SK-N-MC (cell line): ENCODE measurements at regions not wholly inside any gene's neighbourhood (a gene's known extent, or its start where the extent isn't known, plus 50 kb on each side); places are given as distances from the start of the nearest gene placed in this dataset.
"Not testable (repeated sequence)": the region's sequence is repeated elsewhere in the genome, so short reads cannot be mapped to it uniquely, and the experiment has no call there.

Experiments
- DNase-seq: peaks from one replicate; pipeline ENCODE4 v3.0.0-alpha.2; 2011; ENCODE audit warnings: low read depth, low spot score
- H3K27ac ChIP-seq: fragments of 200-600 bp; sonication (generic); 2 replicates; pipeline ENCODE4 v1.5.1; 2016; ENCODE audit warnings: mixed run types
- H3K36me3 ChIP-seq: fragments of 200-600 bp; sonication (generic); 2 replicates; pipeline ENCODE4 v1.6.1; 2017; ENCODE audit warnings: antibody characterized with exemption, low read length, mixed read lengths; ENCODE audit not compliant: insufficient read depth
- H3K4me3 ChIP-seq: fragments of 200-600 bp; sonication (generic); 2 replicates; pipeline ENCODE4 v1.5.1; 2016
- H3K9ac ChIP-seq: fragments of 200-600 bp; sonication (generic); 2 replicates; pipeline ENCODE4 v1.8.0; 2017; ENCODE audit warnings: mixed run types, mixed read lengths; ENCODE audit not compliant: insufficient read length
- H3K9me3 ChIP-seq: fragments of 200-600 bp; sonication (generic); 2 replicates; pipeline ENCODE4 v1.6.1; 2017; ENCODE audit warnings: low read depth, mild to moderate bottlenecking, antibody characterized with exemption, low read length, moderate library complexity, mixed read lengths
- EZH2 ChIP-seq: fragments of 200-600 bp; sonication (generic); IDR thresholded peaks from one replicate; pipeline ENCODE4 v1.6.1; 2017; ENCODE audit warnings: antibody characterized with exemption
- FOXP2 ChIP-seq: optimal IDR thresholded peaks from 2 replicates; pipeline ENCODE3; 2011; ENCODE audit warnings: mild to moderate bottlenecking, moderate library complexity; ENCODE audit not compliant: insufficient read depth; ENCODE audit errors: extremely low read length, control extremely low read depth
- POLR2AphosphoS5 ChIP-seq: IDR thresholded peaks from 2 replicates; pipeline ENCODE4 v1.6.1; 2012; ENCODE audit warnings: mild to moderate bottlenecking, low read depth, low read length, borderline replicate concordance

DNA sequence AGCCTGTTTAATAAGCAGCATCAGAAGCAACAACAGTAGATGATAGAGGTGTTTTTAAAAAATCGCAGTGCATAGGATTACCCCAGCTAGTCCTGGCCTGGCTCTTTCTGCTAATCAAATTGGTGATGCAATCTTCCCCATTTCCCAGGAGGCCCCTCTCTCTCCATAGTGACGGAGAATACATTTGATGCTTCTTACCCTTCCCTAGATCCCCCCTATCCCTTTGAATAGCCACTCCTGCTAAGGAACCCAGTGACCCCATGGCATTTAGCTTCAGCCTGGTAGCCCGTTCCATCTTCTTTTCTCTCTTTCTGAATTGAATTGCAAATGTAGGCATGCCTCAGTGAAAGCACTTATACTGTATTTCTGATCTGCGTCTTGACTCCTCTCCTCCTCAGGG, 223.6 kb upstream of the GAP43 start:
- TF ChIP-seq EZH2, result no peak
- no peak for TF ChIP-seq POLR2AphosphoS5
- no peak for TF ChIP-seq FOXP2
- no peaks in the 10 kb centered on the region for H3K36me3 ChIP-seq
- no peak overlapping the region for H3K27ac ChIP-seq
- no peak for DNase-seq
- H3K9ac ChIP-seq, result no peak overlapping the region
- no peaks in the 10 kb centered on the region for H3K9me3 ChIP-seq
- H3K4me3 ChIP-seq, result no peak overlapping the region

DNA sequence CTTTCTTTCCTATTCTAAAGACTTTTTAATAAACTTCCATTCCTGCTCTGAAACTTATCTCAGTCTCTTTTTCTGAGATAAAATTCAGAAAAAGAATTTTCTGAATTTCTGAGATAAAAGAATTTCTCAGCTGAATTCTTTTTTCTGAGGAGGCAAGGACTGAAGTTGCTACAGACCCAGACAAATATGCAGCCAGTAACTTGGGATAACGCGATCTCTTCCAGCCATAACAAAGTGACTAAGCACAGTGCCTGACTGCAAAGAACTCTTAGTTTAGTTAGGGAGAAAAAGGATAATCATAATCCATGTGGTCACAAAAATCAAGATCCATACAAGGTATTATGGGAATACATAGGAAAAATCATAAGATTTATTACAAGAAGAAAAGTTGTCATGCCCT, 222.0 kb upstream of the GAP43 start:
- Histone ChIP-seq H3K9ac (no peak overlapping the region), H3K4me3 (no peak overlapping the region), H3K36me3 (no peaks in the 10 kb centered on the region), H3K9me3 (no peaks in the 10 kb centered on the region), H3K27ac (no peak overlapping the region)
- TF ChIP-seq EZH2, result no peak
- TF ChIP-seq FOXP2, result no peak
- no peak for TF ChIP-seq POLR2AphosphoS5
- DNase-seq, result no peak

DNA sequence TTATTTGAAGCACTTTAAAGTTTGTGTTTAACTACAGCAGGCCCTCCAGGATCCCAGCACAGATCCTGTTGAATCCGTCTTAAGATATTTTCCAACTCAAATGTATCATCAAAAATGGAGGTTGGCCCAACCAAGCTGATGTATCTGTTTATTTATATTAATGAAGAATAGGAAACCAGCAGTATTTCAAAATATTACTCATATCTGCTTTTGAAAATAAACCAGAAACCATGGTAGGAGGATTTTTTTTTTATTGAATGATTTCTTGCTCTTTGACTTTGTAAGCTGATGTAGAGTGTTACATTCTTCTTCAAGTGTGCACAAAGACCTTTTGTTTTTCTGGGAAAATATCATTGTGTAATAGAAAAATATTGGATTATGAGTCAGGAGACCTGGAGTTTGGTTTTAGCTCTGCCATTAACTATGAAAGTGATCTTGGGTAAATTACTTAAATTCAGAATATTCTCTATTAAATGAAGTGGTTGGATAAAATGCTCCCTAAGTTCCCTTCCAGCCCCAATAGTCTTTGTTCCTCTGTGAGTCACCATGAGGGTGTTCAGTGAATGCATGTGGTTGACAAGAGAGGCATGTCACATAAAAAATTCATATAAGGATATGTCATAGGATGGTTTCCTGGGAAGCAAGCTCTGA, 221.3 kb upstream of the GAP43 start:
- no peaks in the 10 kb centered on the region for H3K9me3 ChIP-seq
- no peak overlapping the region for H3K27ac ChIP-seq
- no peak for DNase-seq
- H3K36me3 ChIP-seq, result no peaks in the 10 kb centered on the region
- TF ChIP-seq FOXP2 (no peak), EZH2 (no peak), POLR2AphosphoS5 (no peak)
- no peak overlapping the region for H3K9ac ChIP-seq
- no peak overlapping the region for H3K4me3 ChIP-seq

DNA sequence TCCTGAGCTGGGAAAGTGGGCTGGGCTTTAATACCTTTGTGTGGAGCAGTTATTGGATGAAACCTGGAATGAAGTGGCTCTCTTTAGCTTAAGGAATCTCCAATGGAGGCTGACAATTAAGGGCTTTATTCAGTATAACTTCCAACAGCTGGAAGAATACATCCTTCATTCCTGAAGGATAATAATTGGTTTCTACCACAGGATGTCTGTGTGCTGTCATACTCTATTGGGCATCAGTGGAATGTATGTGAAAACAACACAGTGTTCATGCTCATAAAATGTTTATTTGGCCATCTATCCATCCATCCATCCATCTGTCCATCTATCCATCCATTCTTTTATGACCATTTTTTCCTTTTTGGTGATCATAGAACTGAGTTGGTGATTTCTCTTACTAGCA, 220.7 kb upstream of the GAP43 start:
- H3K9ac ChIP-seq, result no peak overlapping the region
- no peaks in the 10 kb centered on the region for H3K9me3 ChIP-seq
- no peaks in the 10 kb centered on the region for H3K36me3 ChIP-seq
- TF ChIP-seq EZH2 (no peak), FOXP2 (no peak), POLR2AphosphoS5 (no peak)
- H3K4me3 ChIP-seq, result no peak overlapping the region
- H3K27ac ChIP-seq, result no peak overlapping the region
- DNase-seq, result no peak

DNA sequence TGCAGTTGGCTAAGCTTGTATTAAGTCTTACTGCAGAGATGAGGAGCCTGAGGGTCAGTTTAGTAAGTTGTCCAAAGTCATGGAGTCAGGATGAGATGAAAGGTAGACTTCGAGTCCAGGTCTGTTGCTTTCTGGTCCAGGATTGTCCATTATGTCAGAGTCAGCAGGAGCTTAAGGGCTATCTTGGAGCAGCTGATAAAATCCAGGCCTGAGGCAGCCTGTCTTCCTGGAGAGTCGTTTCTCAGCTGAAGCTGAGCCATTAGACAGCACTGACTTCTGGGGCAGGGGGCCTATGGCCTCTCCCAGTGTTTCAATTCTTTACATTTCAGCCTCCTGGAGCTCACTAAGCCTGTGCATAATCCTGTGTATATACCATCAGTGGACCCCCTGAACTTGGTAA, 219.5 kb upstream of the GAP43 start:
- no peaks in the 10 kb centered on the region for H3K36me3 ChIP-seq
- H3K4me3 ChIP-seq, result no peak overlapping the region
- H3K9me3 ChIP-seq, result no peaks in the 10 kb centered on the region
- TF ChIP-seq EZH2 (no peak), FOXP2 (no peak), POLR2AphosphoS5 (no peak)
- no peak for DNase-seq
- no peak overlapping the region for H3K9ac ChIP-seq
- no peak overlapping the region for H3K27ac ChIP-seq

DNA sequence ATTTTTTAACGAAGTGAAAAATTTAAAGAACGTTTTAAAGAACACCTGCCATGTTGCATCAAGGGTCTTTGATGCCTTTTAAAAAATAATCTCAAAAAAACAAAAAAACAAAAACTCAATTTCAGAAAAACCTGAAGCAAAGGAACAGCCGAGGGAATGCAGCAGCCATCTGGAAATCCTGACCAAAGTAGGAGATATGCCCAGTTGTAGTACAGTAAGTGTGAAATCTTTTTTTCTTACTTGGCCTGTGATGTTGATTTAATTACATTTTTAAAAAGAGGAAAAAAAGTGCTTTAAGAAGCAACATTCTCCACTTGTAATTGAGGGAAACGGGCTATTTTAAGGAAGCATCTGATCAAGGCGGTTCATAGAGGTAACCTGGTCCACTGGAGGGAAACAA, 213.7 kb upstream of the GAP43 start:
- H3K36me3 ChIP-seq, result no peaks in the 10 kb centered on the region
- H3K9ac ChIP-seq, result no peak overlapping the region
- DNase-seq, result no peak
- H3K27ac ChIP-seq, result no peak overlapping the region
- no peak for TF ChIP-seq FOXP2
- no peak for TF ChIP-seq POLR2AphosphoS5
- TF ChIP-seq EZH2, result no peak
- no peak overlapping the region for H3K4me3 ChIP-seq
- no peaks in the 10 kb centered on the region for H3K9me3 ChIP-seq

DNA sequence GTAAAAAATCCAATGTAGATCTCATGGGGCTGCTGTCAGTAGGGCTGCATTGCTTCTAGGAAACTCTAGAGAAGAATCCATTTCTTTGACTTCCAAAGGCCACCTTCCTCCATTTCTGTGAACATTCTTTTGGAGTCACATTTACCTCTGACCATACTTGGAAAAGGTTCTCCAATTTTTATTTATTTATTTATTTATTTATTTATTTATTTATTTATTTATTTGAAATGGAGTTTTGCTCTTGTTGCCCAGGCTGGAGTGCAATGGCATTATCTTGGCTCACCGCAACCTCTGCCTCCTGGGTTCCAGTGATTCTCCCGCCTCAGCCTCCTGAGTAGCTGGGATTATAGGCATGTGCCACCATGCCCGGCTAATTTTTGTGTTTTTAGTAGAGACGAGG, 208.7 kb upstream of the GAP43 start:
- not testable (repeated sequence) for H3K36me3 ChIP-seq, DNase-seq, H3K4me3 ChIP-seq, H3K9me3 ChIP-seq, H3K9ac ChIP-seq, H3K27ac ChIP-seq

DNA sequence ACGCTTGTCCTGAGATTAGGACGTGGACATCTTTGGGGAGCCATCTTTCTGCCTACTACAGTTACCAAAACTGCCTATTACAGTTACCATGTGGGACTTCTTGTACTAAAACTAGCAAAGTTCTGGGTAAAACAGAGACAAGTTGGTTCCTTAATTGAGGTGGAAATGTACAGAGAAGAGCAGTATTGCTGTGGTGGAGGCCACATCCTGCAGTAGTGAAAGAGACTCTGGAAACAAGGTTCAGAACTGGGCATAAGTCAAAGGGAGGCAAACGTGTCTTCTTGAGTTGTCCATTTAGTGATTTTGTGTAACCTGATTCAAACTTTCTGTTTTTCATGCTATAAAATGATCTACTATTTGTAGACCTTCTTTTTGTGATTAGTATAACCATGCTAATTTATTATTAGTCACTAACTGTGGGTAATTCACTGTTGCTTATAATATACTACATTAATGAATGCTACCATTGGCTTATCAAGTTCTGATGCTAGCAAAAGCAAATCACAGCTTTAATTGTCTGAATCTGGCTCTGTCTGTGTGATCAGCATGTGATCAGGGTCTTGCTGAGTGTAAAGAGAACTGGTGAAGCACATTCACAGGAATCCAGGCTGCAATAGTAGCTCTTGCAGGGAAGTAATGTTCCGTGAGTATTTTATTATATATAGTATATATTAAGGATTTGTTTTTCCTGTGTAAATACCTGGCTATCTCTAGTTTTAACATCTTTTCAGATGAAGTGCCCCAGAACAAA, 207.9 kb upstream of the GAP43 start:
- Histone ChIP-seq H3K9ac (no peak overlapping the region), H3K9me3 (no peaks in the 10 kb centered on the region), H3K4me3 (no peak overlapping the region), H3K36me3 (no peaks in the 10 kb centered on the region), H3K27ac (no peak overlapping the region)
- TF ChIP-seq FOXP2 (no peak), POLR2AphosphoS5 (no peak), EZH2 (no peak)
- DNase-seq, result no peak

DNA sequence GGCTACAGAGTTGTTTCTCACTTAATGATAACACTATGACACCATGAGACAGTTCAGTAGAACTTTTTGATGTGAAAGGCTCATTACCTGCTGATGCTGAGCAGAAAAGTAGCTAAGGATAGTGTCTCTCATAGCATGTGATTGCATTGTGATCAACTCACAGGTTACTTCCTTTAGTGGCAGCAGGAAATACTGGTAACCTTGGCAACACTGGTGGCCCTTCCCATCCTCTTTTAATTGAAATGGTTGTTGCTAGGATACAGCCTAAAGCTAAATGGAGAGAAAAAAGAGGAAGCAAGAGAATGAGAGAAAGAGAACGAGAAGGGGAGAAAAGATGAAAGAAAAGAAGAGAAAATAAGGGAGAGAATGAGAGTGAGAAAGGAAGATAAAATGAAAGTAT, 204.7 kb upstream of the GAP43 start:
- DNase-seq, result no peak
- Histone ChIP-seq H3K9me3 (no peaks in the 10 kb centered on the region), H3K9ac (no peak overlapping the region), H3K27ac (no peak overlapping the region), H3K4me3 (no peak overlapping the region), H3K36me3 (no peaks in the 10 kb centered on the region)
- TF ChIP-seq POLR2AphosphoS5, result no peak
